ENCODE measurements at regions not wholly inside any gene's neighbourhood (a gene's known extent, or its start where the extent isn't known, plus 50 kb on each side); places are given as distances from the start of the nearest gene placed in this dataset.

DNA sequence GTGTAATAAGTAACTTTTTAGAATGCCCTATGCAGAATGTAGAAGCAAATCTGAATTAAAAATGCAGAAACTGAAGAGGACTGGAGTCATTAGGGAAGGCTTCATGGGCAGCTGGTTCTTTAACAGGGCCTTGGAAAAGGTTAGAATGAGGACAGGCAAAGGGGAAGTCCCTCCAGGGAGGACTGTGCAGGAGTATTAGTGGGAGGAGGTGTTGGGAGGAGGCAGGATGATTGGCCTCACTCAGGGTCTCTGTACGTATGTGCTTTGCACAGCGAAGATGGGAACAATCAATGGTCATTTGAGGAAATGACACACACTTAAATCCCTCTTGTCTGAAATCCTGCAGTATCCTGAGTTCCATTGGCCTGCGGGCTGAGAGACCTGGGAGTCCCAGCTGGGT lies 119.7 kb downstream of the PTCSC3 start:
- no peak overlapping the region for H3K4me3 ChIP-seq (ENCODE audit: control insufficient read depth, low read depth, low read length)
- DNase-seq (ENCODE audit: low read depth): no peak
- TF ChIP-seq, protein P1, sequence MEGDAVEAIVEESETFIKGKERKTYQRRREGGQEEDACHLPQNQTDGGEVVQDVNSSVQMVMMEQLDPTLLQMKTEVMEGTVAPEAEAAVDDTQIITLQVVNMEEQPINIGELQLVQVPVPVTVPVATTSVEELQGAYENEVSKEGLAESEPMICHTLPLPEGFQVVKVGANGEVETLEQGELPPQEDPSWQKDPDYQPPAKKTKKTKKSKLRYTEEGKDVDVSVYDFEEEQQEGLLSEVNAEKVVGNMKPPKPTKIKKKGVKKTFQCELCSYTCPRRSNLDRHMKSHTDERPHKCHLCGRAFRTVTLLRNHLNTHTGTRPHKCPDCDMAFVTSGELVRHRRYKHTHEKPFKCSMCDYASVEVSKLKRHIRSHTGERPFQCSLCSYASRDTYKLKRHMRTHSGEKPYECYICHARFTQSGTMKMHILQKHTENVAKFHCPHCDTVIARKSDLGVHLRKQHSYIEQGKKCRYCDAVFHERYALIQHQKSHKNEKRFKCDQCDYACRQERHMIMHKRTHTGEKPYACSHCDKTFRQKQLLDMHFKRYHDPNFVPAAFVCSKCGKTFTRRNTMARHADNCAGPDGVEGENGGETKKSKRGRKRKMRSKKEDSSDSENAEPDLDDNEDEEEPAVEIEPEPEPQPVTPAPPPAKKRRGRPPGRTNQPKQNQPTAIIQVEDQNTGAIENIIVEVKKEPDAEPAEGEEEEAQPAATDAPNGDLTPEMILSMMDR (IDR thresholded peaks at IDR 0.05; ENCODE audit: control insufficient read depth, insufficient read depth, low read depth, low read length, missing control alignments): no peak

DNA sequence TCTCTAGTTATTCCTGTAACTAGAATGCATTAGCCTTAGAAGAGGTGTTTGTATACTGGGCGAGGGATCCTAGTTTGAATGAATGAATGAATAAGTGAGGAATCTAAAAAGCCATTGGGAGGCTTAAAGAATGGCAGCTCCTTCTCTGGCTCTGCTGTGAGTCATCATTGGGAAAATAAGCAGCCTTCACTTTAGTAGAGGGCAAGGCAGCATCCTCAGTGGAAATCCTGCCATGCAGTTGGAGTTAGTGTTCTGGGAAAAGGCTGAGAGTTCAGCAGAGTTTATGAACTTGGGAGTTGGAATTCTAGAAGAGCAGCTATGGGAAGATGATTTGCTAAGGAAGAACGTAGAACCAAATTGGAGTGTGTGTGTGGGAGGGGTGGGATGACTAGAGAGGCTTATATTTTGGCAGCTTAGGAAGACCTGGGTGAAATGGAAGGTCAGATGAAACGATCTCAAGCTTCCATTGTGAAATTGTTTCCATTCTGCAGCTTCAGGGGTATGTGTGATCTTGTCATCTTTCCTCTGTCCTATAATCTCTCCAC lies 120.8 kb downstream of the PTCSC3 start:
- H3K4me3 ChIP-seq (ENCODE audit: control insufficient read depth, low read depth, low read length): no peak overlapping the region
- TF ChIP-seq, protein P1 (IDR thresholded peaks at IDR 0.05; ENCODE audit: control insufficient read depth, insufficient read depth, low read depth, low read length, missing control alignments): no peak
- DNase-seq (ENCODE audit: low read depth): no peak

DNA sequence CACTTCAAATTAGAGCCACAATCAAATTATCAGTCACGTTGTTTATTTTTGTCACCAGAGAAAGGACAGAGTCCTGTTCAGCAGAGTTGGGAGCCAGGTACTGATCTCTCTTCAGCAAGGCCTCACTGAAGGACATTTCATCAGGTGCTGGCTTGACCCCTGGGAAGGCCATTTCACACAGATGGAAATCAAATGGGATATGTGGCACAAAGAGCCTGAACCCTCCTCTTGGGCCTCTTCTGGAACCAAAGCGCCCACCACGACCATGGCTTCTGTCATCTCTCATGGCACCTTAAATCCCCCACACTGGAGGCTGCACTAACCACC lies 121.5 kb downstream of the PTCSC3 start:
- no peak overlapping the region for H3K4me3 ChIP-seq (ENCODE audit: control insufficient read depth, low read depth, low read length)
- TF ChIP-seq, protein P1 (IDR thresholded peaks at IDR 0.05; ENCODE audit: control insufficient read depth, insufficient read depth, low read depth, low read length, missing control alignments): no peak
- DNase-seq (ENCODE audit: low read depth): no peak

DNA sequence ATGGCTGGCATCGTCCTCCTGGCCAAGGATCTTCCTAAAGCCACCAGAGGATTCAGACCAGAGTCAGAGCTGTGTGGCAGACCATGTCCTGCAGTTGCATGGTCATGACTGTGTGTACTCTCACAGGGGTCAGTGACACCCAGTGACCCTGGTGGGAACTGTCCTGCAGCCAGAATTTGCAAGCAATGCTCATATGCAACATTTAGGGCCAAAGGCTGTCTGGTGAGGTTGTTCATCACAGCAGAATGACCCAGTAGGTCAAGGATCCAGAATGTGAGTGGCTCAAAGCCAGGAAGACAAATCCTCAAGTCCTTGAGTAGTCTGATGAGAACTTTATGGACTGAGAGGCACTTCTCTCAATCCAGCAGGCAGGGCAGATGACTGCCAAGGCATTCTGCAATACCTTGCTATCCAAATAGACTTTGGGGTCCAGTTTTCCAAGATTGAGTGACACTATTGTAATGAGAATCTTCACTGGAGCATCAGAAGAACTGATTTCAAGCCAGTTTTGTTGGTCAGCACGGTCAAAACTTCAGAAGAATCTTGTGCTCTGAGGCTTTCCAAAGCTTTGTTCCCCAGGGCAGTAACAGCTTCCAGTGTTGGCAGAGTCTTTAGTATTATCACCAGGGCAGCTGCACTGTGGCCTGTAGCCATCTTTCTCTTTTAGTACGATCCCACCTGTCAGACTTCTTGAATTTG lies 122.0 kb downstream of the PTCSC3 start:
- no peak for DNase-seq (ENCODE audit: low read depth)
- no peak overlapping the region for H3K4me3 ChIP-seq (ENCODE audit: control insufficient read depth, low read depth, low read length)
- TF ChIP-seq, protein P1 (IDR thresholded peaks at IDR 0.05; ENCODE audit: control insufficient read depth, insufficient read depth, low read depth, low read length, missing control alignments): no peak

DNA sequence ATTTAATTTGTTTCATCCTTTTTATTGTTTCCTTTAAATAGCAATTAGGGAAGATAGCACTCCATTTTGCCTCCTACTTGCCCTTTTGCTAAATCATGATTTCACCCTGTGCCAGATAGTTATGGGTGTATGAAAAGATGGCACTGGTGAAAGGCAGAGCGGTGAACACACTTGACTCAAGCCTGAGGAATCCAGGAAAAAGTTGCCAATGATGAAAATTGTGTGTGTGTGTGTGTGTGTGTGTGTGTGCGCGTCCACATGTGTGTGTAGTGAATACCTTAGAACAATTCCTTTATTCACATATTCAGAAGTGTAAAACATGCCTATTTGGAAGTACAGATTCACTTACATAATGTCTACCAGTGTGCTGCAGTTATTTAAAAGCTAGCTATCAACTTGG lies 123.8 kb downstream of the PTCSC3 start:
- DNase-seq (ENCODE audit: low read depth): no peak
- H3K4me3 ChIP-seq (ENCODE audit: control insufficient read depth, low read depth, low read length): no peak overlapping the region
- TF ChIP-seq, protein P1 (IDR thresholded peaks at IDR 0.05; ENCODE audit: control insufficient read depth, insufficient read depth, low read depth, low read length, missing control alignments): no peak

DNA sequence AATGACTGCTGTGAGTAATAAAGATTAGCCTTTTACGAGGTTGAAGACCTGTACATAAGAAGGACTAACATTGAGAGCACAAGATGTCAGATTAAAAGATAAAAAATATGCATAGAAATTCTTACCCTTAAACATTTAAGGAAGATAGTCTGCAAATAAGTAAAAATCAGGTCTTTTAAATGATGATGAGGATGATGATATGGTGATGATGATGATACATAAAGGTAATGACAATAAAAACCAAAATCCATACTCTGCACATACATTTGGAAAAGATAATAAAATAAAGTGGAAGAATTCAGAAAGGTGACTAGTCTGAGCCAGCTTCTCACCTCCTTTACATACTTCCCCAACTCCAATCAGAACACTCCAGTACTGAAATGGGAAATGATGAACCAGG lies 124.5 kb downstream of the PTCSC3 start:
- TF ChIP-seq, protein P1 (IDR thresholded peaks at IDR 0.05; ENCODE audit: control insufficient read depth, insufficient read depth, low read depth, low read length, missing control alignments): no peak
- no peak for DNase-seq (ENCODE audit: low read depth)
- no peak overlapping the region for H3K4me3 ChIP-seq (ENCODE audit: control insufficient read depth, low read depth, low read length)

Measured in AG09309 (cell line).